Thoracic aorta (tissue), 2 donors: ENCODE measurements at regions not wholly inside any gene's neighbourhood (a gene's known extent, or its start where the extent isn't known, plus 50 kb on each side); places are given as distances from the start of the nearest gene placed in this dataset.

Source experiments
- ATAC-seq: fragments of 150-250 bp; one replicate; pipeline ENCODE4 v1.8.0; 2017; ENCODE audit warnings: low read depth; ENCODE audit not compliant: insufficient number of reproducible peaks, low FRiP score
- DNase-seq: peaks from one replicate; pipeline ENCODE4 v3.0.0-alpha.2; 2020; ENCODE audit warnings: low spot score
- H3K27ac ChIP-seq, 2 donors: fragments of 200-600 bp; sonication (generic); 1 replicate in 1 of 2; 2 replicates in 1 of 2; pipeline ENCODE4 v1.5.1; 2016; ENCODE audit warnings: mild to moderate bottlenecking in 2 of 2, moderate library complexity in 2 of 2
- H3K27me3 ChIP-seq: fragments of 200-600 bp; sonication (generic); replicated peaks from 2 replicates; pipeline ENCODE4 v1.6.0; 2016; ENCODE audit warnings: mild to moderate bottlenecking; ENCODE audit not compliant: insufficient read depth
- H3K36me3 ChIP-seq: fragments of 200-600 bp; sonication (generic); one replicate; pipeline ENCODE4 v1.5.1; 2016
- H3K4me1 ChIP-seq, 2 donors: fragments of 200-600 bp; sonication (generic); 1 replicate in 1 of 2; 2 replicates in 1 of 2; pipeline versions ENCODE4 v1.5.1 to v1.6.0; 2016; ENCODE audit warnings: low read depth in 2 of 2, mild to moderate bottlenecking in 1 of 2; ENCODE audit not compliant: control insufficient read depth in 1 of 2
- H3K4me3 ChIP-seq: fragments of 200-600 bp; sonication (generic); 2 replicates; pipeline ENCODE4 v1.5.1; 2016; ENCODE audit warnings: mild to moderate bottlenecking
- H3K9me3 ChIP-seq: fragments of 200-600 bp; sonication (generic); 2 replicates; pipeline ENCODE4 v1.5.1; 2016
- CTCF ChIP-seq: fragments of 200-600 bp; sonication (generic); IDR thresholded peaks from one replicate; pipeline ENCODE4 v1.5.1; 2019; ENCODE audit warnings: antibody characterized with exemption

- Histone ChIP-seq H3K4me3 (no peak overlapping the region), H3K27ac (no peak overlapping the region), H3K27me3 (no peaks in the 10 kb centered on the region), H3K4me1 (no peaks in the 10 kb centered on the region), H3K9me3 (peaks cover 7% of the 10 kb centered on the region), H3K36me3 (no peaks in the 10 kb centered on the region)
- ATAC-seq (no peak), DNase-seq (no peak)
- no peak for TF ChIP-seq CTCF
These were observed 163.9 kb upstream of the STXBP5 start for GRCh38 chr6:147040121-147040910.

GRCh38 chr6:147042679-147043078 lies 161.5 kb upstream of the STXBP5 start:
- no peak for ATAC-seq
- Histone ChIP-seq H3K27ac (no peak overlapping the region), H3K4me1 (no peaks in the 10 kb centered on the region), H3K27me3 (no peaks in the 10 kb centered on the region), H3K9me3 (peaks cover 7% of the 10 kb centered on the region), H3K4me3 (no peak overlapping the region), H3K36me3 (no peaks in the 10 kb centered on the region)
- DNase-seq, result no peak
- TF ChIP-seq CTCF, result no peak

- no peak overlapping the region for H3K27ac ChIP-seq
- TF ChIP-seq CTCF, result no peak
- no peak for DNase-seq
- peaks cover 7% of the 10 kb centered on the region for H3K9me3 ChIP-seq
- H3K4me1 ChIP-seq, result no peaks in the 10 kb centered on the region
- H3K27me3 ChIP-seq, result no peaks in the 10 kb centered on the region
- ATAC-seq, result no peak
- no peak overlapping the region for H3K4me3 ChIP-seq
- H3K36me3 ChIP-seq, result no peaks in the 10 kb centered on the region
These were observed 160.2 kb upstream of the STXBP5 start for GRCh38 chr6:147043994-147044477.

- TF ChIP-seq CTCF, result no peak
- no peaks in the 10 kb centered on the region for H3K4me1 ChIP-seq
- no peak overlapping the region for H3K27ac ChIP-seq
- peaks cover 7% of the 10 kb centered on the region for H3K9me3 ChIP-seq
- H3K36me3 ChIP-seq, result no peaks in the 10 kb centered on the region
- DNase-seq, result no peak
- no peak for ATAC-seq
- H3K4me3 ChIP-seq, result no peak overlapping the region
- H3K27me3 ChIP-seq, result no peaks in the 10 kb centered on the region
These were observed 157.9 kb upstream of the STXBP5 start for GRCh38 chr6:147046141-147046877.

- Histone ChIP-seq H3K27me3 (no peaks in the 10 kb centered on the region), H3K4me3 (no peak overlapping the region), H3K27ac (no peak overlapping the region)
These were observed 155.3 kb upstream of the STXBP5 start for GRCh38 chr6:147048930-147049329.

More at GRCh38 chr6:147048930-147049329, 155.3 kb upstream of the STXBP5 start:
- Histone ChIP-seq H3K4me1 (no peaks in the 10 kb centered on the region), H3K9me3 (peaks cover 3% of the 10 kb centered on the region), H3K36me3 (no peaks in the 10 kb centered on the region)
- no peak for ATAC-seq
- DNase-seq, result no peak
- TF ChIP-seq CTCF, result no peak
